COLO668 (cell line): ENCODE measurements at regions not wholly inside any gene's neighbourhood (a gene's known extent, or its start where the extent isn't known, plus 50 kb on each side); places are given as distances from the start of the nearest gene placed in this dataset.
"Not testable (repeated sequence)": the region's sequence is repeated elsewhere in the genome, so short reads cannot be mapped to it uniquely, and the experiment has no call there.

Source experiments
- DNase-seq: peaks from one replicate; lab custom pipeline; 2025; ENCODE audit not compliant: unreplicated experiment; lab: John Stamatoyannopoulos, UW

GRCh38 chr6:15089569-15090144 is 156.2 kb upstream of the JARID2 start:
- DNase-seq: peak; percentile 4

GRCh38 chr6:15090145-15090579 is 155.7 kb upstream of the JARID2 start:
- DNase-seq: no peak

- DNase-seq: no peak
These were observed 155.0 kb upstream of the JARID2 start for GRCh38 chr6:15090745-15091384.

GRCh38 chr6:15096894-15097837 is 148.7 kb upstream of the JARID2 start:
- no peak for DNase-seq

GRCh38 chr6:15101130-15101529 is 144.7 kb upstream of the JARID2 start:
- no peak for DNase-seq

- no peak for DNase-seq
These were observed 143.6 kb upstream of the JARID2 start for GRCh38 chr6:15102241-15102640.

- DNase-seq: no peak
These were observed 138.8 kb upstream of the JARID2 start for GRCh38 chr6:15106958-15107643.

- no peak for DNase-seq
These were observed 138.1 kb upstream of the JARID2 start for GRCh38 chr6:15107644-15108382.

GRCh38 chr6:15108383-15108715 is 137.5 kb upstream of the JARID2 start:
- no peak for DNase-seq

GRCh38 chr6:15109338-15110090 is 136.4 kb upstream of the JARID2 start:
- no peak for DNase-seq

GRCh38 chr6:15110726-15111354 is 135.0 kb upstream of the JARID2 start:
- DNase-seq: no peak

GRCh38 chr6:15111576-15111975 is 134.3 kb upstream of the JARID2 start:
- not testable (repeated sequence) for DNase-seq

GRCh38 chr6:15113587-15113986 is 132.3 kb upstream of the JARID2 start:
- no peak for DNase-seq

- DNase-seq: no peak
These were observed 131.8 kb upstream of the JARID2 start for GRCh38 chr6:15114061-15114460.

GRCh38 chr6:15116889-15117288 is 129.0 kb upstream of the JARID2 start:
- DNase-seq: no peak

GRCh38 chr6:15121443-15121842 is 124.4 kb upstream of the JARID2 start:
- no peak for DNase-seq

- DNase-seq: no peak
These were observed 123.8 kb upstream of the JARID2 start for GRCh38 chr6:15121977-15122550.

GRCh38 chr6:15129887-15130286 is 116.0 kb upstream of the JARID2 start:
- no peak for DNase-seq

GRCh38 chr6:15131234-15131633 is 114.6 kb upstream of the JARID2 start:
- no peak for DNase-seq
